C4-2B (cell line): ENCODE measurements at regions not wholly inside any gene's neighbourhood (a gene's known extent, or its start where the extent isn't known, plus 50 kb on each side); places are given as distances from the start of the nearest gene placed in this dataset.

Experiments used
- H3K27ac ChIP-seq: fragments of 450-650 bp; 2 replicates; pipeline ENCODE4 v1.5.1; 2017
- CTCF ChIP-seq: fragments of 450-650 bp; conservative IDR thresholded peaks from 2 replicates; pipeline ENCODE4 v1.5.1; 2017; ENCODE audit warnings: mild to moderate bottlenecking
- ZFX ChIP-seq: fragments of 450-650 bp; IDR thresholded peaks from 2 replicates; pipeline ENCODE4 v1.6.1; 2017

GRCh38 chr1:242738702-242739645 lies 214.5 kb upstream of the PLD5 start:
- no peak overlapping the region for H3K27ac ChIP-seq
- TF ChIP-seq CTCF, result no peak
- TF ChIP-seq ZFX, result no peak

- TF ChIP-seq ZFX, result no peak
- TF ChIP-seq CTCF, result no peak
Observed at GRCh38 chr1:242736611-242737010, 212.1 kb upstream of the PLD5 start.

GRCh38 chr1:242735323-242735722 lies 210.8 kb upstream of the PLD5 start:
- no peak overlapping the region for H3K27ac ChIP-seq
- TF ChIP-seq CTCF (no peak), ZFX (no peak)

More at GRCh38 chr1:242736611-242737010, 212.1 kb upstream of the PLD5 start:
- H3K27ac ChIP-seq, result no peak overlapping the region

GRCh38 chr1:242731446-242731845 lies 206.9 kb upstream of the PLD5 start:
- H3K27ac ChIP-seq, result no peak overlapping the region
- TF ChIP-seq CTCF, result no peak

GRCh38 chr1:242728696-242729095 lies 204.2 kb upstream of the PLD5 start:
- H3K27ac ChIP-seq, result no peak overlapping the region
- TF ChIP-seq ZFX (no peak), CTCF (no peak)

- TF ChIP-seq CTCF (no peak), ZFX (no peak)
- H3K27ac ChIP-seq, result no peak overlapping the region
Observed at GRCh38 chr1:242723044-242723716, 198.7 kb upstream of the PLD5 start.

- no peak overlapping the region for H3K27ac ChIP-seq
- TF ChIP-seq CTCF (no peak), ZFX (no peak)
Observed at GRCh38 chr1:242718967-242719366, 194.5 kb upstream of the PLD5 start.
